ENCODE measurements at regions not wholly inside any gene's neighbourhood (a gene's known extent, or its start where the extent isn't known, plus 50 kb on each side); places are given as distances from the start of the nearest gene placed in this dataset.
"Not testable (repeated sequence)": the region's sequence is repeated elsewhere in the genome, so short reads cannot be mapped to it uniquely, and the experiment has no call there.

DNA sequence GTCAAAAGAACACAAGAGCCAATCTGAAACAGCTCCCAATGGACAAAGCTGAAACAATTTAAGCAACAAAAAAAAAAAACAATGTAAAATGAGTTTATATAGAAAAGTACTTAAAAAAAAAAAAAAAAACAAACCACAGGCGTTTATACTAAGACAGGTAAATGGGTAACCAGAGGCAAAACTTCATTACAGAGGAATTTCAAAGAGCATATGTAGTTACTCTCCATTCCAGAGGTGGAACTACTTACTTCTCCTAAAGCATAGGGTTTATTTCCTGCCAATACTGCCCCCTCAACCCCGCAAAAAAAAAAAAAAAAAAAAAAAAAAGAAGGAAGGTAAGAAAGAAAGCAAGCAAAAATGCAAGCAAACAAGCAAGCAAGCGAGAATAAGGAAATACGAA lies 132.9 kb downstream of the LIG4 start:
- DNase-seq (ENCODE audit: low read depth in 1 of 2, low spot score in 1 of 2) = no peak

- DNase-seq (ENCODE audit: low read depth in 1 of 2, low spot score in 1 of 2) = no peak
Observed at GRCh38 chr13:108077284-108077683, 138.1 kb downstream of the LIG4 start.

GRCh38 chr13:108074429-108074828 lies 140.9 kb downstream of the LIG4 start:
- not testable (repeated sequence) for DNase-seq (ENCODE audit: low read depth in 1 of 2, low spot score in 1 of 2)

GRCh38 chr13:108070925-108071324 lies 144.4 kb downstream of the LIG4 start:
- no peak for DNase-seq (ENCODE audit: low read depth in 1 of 2, low spot score in 1 of 2)

- DNase-seq (ENCODE audit: low read depth in 1 of 2, low spot score in 1 of 2) = no peak
Observed at GRCh38 chr13:108070491-108070890, 144.8 kb downstream of the LIG4 start.

DNA sequence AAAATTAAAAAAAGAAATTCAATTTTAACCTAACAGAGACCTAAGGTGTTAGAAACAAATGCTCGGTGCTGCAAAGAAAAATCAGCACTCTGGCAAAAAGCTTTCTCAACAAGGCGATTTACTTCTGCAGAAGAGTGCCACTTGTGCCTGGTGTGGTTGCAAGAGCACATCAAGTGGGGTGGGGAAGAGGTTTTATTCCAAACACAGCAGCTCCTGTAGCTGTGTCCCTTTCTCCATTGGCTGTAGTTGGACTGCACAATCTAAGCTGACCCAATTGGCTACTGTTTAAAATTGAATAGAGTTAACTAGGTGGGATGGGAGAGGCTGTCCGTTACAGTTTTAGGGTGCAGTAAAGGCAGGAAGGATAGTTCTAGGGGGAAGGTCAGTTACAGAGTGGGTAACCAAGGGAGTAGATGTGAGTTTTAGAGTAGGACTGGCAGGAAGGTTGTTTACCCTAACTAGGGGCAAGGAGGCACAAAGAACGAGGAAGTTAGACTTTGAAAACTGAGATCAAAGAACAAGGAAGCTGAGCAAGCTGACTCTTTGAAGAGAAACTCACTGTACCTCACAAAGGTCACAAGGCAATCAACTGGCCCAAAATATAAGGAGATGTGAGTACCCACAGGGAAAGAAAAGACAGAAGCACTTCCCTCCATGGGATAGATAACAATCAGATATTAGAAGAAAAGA lies 145.7 kb downstream of the LIG4 start:
- no peak for DNase-seq (ENCODE audit: low read depth in 1 of 2, low spot score in 1 of 2)

GRCh38 chr13:108064372-108064771 lies 151.0 kb downstream of the LIG4 start:
- DNase-seq (ENCODE audit: low read depth in 1 of 2, low spot score in 1 of 2) = not testable (repeated sequence)

DNA sequence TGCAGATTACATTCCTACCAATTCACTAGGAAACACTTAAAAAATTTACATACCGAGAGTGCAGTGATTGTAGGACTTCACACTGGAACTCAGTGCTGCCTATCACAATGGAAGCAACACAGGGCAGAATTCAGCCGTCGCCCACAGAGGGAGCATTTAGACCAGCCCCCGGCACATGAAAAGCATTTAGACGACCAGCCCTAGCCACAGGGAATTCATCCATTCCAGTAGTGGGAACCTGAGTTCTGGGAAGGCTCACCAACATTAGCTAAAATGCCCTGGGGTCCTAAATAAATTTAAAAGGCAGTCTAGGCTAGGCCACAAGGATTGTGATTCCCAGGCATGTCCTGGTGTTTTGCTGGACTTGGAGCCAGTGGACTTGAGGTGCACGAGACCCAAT lies 155.2 kb downstream of the LIG4 start:
- no peak for DNase-seq (ENCODE audit: low read depth in 1 of 2, low spot score in 1 of 2)

- DNase-seq (ENCODE audit: low read depth in 1 of 2, low spot score in 1 of 2) = no peak
Observed at GRCh38 chr13:108056278-108056677, 159.1 kb downstream of the LIG4 start.

DNA sequence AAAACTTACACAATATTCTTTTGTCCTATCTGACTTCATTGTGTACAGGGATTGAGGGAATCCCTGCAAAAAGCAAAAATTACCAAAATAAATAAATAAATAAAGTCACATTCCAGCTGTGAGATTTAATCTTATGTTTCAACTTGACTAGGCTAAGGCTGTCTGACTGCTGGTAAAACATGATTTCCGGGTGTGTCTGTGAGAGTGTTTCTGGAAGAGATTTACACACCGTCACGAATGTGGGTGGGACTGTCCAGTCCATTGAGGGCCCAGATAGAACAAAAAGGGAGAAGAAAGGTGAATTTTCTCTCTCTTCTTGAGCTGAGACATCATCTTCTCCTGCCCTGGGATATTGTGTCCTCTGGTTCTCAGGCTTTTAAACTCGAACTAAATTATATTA lies 166.1 kb downstream of the LIG4 start:
- DNase-seq (ENCODE audit: low read depth in 1 of 2, low spot score in 1 of 2) = no peak

- DNase-seq (ENCODE audit: low read depth in 1 of 2, low spot score in 1 of 2) = no peak
Observed at GRCh38 chr13:108044954-108045353, 170.4 kb downstream of the LIG4 start.

GRCh38 chr13:108042866-108043265 lies 172.5 kb downstream of the LIG4 start:
- not testable (repeated sequence) for DNase-seq (ENCODE audit: low read depth in 1 of 2, low spot score in 1 of 2)

- DNase-seq (ENCODE audit: low read depth in 1 of 2, low spot score in 1 of 2) = no peak
Observed at GRCh38 chr13:108037348-108037747, 178.0 kb downstream of the LIG4 start.

DNA sequence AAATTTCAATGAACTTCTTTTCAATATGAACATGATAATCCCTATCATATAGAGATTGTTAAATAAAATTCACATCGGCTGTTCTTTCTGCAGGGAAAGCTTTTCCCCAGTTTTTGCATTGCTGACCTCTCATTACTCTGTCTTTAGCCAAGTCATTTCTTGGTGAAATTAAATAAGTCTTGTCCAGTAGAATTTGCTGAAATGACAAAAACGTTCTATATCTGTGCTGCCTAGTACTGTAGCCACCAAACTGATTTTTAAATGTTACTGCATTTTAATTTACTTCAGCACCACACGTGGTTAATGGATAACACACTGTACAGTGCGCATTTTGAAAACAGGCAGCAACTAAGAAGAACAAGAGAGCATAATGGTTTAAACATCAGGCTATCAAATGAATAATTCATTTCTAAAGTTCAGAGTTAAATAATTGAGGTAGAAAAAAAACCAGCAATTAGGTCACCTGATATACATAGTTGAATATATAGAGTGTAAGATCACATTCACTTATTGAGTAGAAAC lies 178.9 kb downstream of the LIG4 start:
- DNase-seq (ENCODE audit: low read depth in 1 of 2, low spot score in 1 of 2) = no peak

DNA sequence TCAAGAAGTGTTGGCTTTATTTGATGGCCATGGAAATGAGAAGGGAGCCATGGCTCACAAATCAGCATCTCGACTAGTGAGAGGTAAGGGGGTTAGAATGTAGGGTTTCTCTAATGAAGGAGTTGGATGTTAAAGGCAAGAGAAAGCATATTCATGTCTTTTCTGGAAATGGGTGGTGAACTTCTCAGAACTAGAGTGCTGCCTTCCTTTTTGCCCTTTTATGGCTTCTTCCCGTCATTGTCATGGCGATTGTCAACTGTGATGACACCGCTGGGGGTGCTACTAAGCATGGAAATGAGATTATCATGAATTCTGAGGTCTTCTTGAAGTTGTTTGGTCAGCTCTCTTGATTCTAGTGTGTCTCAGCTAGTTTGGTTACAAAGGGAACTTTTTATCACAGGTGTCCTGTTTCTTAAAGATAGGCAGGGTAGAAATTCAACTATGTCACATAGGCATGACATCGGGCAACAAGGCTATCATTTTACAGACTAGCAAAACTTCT lies 180.4 kb downstream of the LIG4 start:
- no peak for DNase-seq (ENCODE audit: low read depth in 1 of 2, low spot score in 1 of 2)

- DNase-seq (ENCODE audit: low read depth in 1 of 2, low spot score in 1 of 2) = no peak
Observed at GRCh38 chr13:108033800-108034707, 181.3 kb downstream of the LIG4 start.

DNA sequence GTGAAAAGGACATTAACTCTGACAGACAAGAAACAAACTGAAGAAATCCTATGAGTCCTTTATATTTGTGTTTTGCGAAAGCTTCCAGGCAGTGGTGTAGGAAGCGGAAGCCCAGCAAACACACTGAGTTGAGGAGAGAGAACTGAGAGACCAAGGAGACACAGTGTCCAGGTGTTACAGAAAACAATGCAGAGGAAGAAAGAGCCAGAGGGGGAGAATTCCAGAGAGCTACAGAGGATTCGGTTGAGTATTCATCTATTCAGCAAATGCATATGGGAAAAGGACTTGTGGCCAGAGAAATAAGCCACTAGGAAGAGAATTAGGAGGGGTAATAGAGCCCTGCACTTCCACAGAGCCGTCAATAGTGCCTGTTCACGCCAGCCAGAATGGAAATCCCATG lies 183.5 kb downstream of the LIG4 start:
- no peak for DNase-seq (ENCODE audit: low read depth in 1 of 2, low spot score in 1 of 2)

- no peak for DNase-seq (ENCODE audit: low read depth in 1 of 2, low spot score in 1 of 2)
Observed at GRCh38 chr13:108030769-108031168, 184.6 kb downstream of the LIG4 start.

DNA sequence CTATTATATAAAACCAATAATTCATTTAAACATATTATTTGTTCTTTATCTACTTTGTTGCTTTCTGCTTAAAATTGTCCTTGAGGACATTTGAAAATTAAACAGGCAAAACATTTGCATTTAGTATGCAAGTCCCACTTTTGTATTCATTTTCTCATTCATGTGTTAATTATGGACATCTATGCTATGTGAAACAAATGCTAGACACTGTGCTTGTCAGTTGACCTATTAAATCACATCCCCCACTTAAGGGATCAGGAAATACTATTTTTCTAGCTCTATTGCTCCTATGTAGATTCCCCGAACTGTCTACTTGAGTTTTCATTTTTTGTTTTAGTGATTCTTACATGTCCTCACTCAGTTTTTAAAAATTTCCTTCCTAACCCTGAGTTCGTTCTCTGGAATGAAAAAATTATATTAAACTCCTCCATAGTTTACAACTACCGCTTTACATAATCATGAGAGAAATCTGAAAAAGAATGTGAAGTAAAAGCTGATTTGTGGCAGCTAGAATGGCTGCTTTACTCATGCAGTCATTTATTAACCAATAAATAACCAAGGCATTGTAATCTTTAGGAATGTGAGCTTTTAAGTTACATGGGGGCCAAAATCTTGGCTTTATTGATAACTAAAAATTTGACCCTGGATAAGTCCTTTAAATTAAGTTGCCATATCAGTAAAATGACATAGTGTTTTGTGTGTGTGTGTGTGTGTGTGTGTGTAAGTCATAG lies 188.5 kb downstream of the LIG4 start:
- no peak for DNase-seq (ENCODE audit: low read depth in 1 of 2, low spot score in 1 of 2)

DNA sequence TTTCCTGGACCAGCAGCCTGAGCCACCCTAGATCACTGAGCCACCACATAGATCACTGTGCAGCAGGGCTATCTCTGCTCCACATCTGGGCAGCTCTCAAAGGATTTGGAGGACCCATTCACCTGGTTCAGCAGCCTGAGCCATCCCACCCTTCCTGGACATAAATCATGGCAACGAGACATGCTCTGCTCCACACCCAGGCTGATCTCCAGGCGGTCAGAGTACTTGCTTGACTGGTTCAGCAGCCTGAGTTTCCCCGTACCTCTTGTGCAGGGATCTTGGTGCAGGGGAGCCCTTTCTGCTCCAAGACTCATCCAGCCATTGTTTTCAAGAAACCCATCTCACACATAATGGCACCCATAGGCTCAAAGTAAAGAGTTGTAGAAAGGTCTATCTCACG lies 195.3 kb downstream of the LIG4 start:
- no peak for DNase-seq (ENCODE audit: low read depth in 1 of 2, low spot score in 1 of 2)

DNA sequence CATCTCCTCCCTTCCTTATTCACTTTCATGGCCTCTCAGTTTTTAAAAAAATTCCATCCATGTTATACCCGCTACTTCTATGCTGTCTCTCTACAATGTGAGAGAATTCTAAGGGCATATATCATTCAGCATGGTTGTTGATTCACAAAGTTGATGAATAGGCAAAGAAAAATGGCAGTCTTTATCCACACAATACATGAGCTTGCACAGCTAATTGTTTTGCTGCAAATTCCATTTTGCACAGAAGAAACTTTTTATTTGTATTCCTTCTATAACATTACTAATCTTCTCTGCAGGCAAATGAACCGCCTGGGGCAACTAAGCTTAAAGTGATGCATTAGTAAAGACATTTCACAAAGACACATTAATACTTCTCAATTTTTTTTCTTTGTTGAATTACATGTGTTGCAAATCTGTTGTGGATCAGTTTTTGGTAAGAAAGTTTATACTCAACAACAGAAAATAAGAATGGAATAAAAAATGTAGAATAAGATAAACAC lies 196.9 kb downstream of the LIG4 start:
- no peak for DNase-seq (ENCODE audit: low read depth in 1 of 2, low spot score in 1 of 2)
